ENCODE measurements at regions not wholly inside any gene's neighbourhood (a gene's known extent, or its start where the extent isn't known, plus 50 kb on each side); places are given as distances from the start of the nearest gene placed in this dataset.

- H3K4me1 ChIP-seq (ENCODE audit: control insufficient read depth, insufficient read depth, low read length) = no peaks in the 10 kb centered on the region
- no peak overlapping the region for H3K27ac ChIP-seq (ENCODE audit: low read length)
- no peaks in the 10 kb centered on the region for H3K9me3 ChIP-seq (ENCODE audit: control insufficient read depth in 2 of 2, low read length in 2 of 2)
- no peaks in the 10 kb centered on the region for H3K36me3 ChIP-seq (ENCODE audit: control insufficient read depth in 2 of 2, insufficient read depth in 2 of 2, low read length in 2 of 2)
- no peak overlapping the region for H3K4me3 ChIP-seq (ENCODE audit: low read length in 2 of 2)
- H3K9ac ChIP-seq (ENCODE audit: low read length in 2 of 2) = no peak overlapping the region
- no peaks in the 10 kb centered on the region for H3K27me3 ChIP-seq (ENCODE audit: control insufficient read depth in 1 of 2, insufficient read depth in 2 of 2, low read length in 2 of 2)
Measured at GRCh38 chr16:74232806-74233465, 63.7 kb upstream of the PSMD7 start.

- H3K27ac ChIP-seq (ENCODE audit: low read length) = no peak overlapping the region
- no peak overlapping the region for H3K9ac ChIP-seq (ENCODE audit: low read length in 2 of 2)
- H3K4me1 ChIP-seq (ENCODE audit: control insufficient read depth, insufficient read depth, low read length) = no peaks in the 10 kb centered on the region
- H3K27me3 ChIP-seq (ENCODE audit: control insufficient read depth in 1 of 2, insufficient read depth in 2 of 2, low read length in 2 of 2) = no peaks in the 10 kb centered on the region
- H3K9me3 ChIP-seq (ENCODE audit: control insufficient read depth in 2 of 2, low read length in 2 of 2) = no peaks in the 10 kb centered on the region
- H3K36me3 ChIP-seq (ENCODE audit: control insufficient read depth in 2 of 2, insufficient read depth in 2 of 2, low read length in 2 of 2) = no peaks in the 10 kb centered on the region
- H3K4me3 ChIP-seq (ENCODE audit: low read length in 2 of 2) = no peak overlapping the region
Measured at GRCh38 chr16:74230126-74230525, 66.5 kb upstream of the PSMD7 start.

GRCh38 chr16:74226338-74226954, 70.2 kb upstream of the PSMD7 start:
- Histone ChIP-seq H3K9ac (ENCODE audit: low read length in 2 of 2) (no peak overlapping the region), H3K4me3 (ENCODE audit: low read length in 2 of 2) (no peak overlapping the region), H3K36me3 (ENCODE audit: control insufficient read depth in 2 of 2, insufficient read depth in 2 of 2, low read length in 2 of 2) (no peaks in the 10 kb centered on the region), H3K27me3 (ENCODE audit: control insufficient read depth in 1 of 2, insufficient read depth in 2 of 2, low read length in 2 of 2) (no peaks in the 10 kb centered on the region), H3K9me3 (ENCODE audit: control insufficient read depth in 2 of 2, low read length in 2 of 2) (no peaks in the 10 kb centered on the region), H3K27ac (ENCODE audit: low read length) (no peak overlapping the region), H3K4me1 (ENCODE audit: control insufficient read depth, insufficient read depth, low read length) (no peaks in the 10 kb centered on the region)

DNA sequence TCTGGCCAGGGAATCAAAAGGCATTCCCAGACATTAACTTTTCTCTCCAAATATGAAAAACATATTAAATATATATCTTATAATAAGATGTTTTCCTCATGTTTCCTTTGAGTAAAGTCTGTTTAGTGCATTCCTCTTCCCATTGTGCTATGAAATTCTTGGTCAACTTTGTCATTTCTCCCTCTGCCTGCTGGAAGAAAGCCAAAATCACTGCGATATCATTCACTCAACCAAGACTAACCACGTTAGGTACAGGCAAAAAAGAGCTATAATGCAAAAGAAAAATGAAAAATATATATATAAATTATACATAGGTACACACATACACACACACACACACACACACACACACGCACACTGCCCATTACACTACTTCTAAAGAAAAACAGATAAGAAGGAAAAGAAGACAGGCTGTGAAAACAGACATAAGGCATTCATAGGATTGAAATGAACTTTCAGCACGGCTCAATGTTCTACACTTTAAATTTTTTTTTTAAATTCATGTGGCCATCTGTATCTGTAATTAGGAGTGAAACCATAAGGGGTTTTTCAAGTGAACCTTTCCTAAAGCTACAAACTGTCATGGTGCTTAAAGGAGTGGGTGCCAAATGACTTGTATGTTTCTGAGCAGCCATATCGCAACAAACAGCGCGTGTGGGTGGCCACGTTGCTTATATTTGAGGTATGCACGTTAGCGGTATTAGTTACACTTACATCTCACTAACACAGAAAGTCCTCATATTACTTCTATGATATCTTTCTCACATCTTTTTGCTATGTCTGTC, 71.6 kb upstream of the PSMD7 start:
- no peak overlapping the region for H3K4me3 ChIP-seq (ENCODE audit: low read length in 2 of 2)
- H3K27me3 ChIP-seq (ENCODE audit: control insufficient read depth in 1 of 2, insufficient read depth in 2 of 2, low read length in 2 of 2) = no peaks in the 10 kb centered on the region
- no peaks in the 10 kb centered on the region for H3K9me3 ChIP-seq (ENCODE audit: control insufficient read depth in 2 of 2, low read length in 2 of 2)
- no peak overlapping the region for H3K27ac ChIP-seq (ENCODE audit: low read length)
- H3K9ac ChIP-seq (ENCODE audit: low read length in 2 of 2) = no peak overlapping the region
- no peaks in the 10 kb centered on the region for H3K4me1 ChIP-seq (ENCODE audit: control insufficient read depth, insufficient read depth, low read length)
- H3K36me3 ChIP-seq (ENCODE audit: control insufficient read depth in 2 of 2, insufficient read depth in 2 of 2, low read length in 2 of 2) = no peaks in the 10 kb centered on the region

GRCh38 chr16:74221828-74222227, 74.8 kb upstream of the PSMD7 start:
- no peak overlapping the region for H3K9ac ChIP-seq (ENCODE audit: low read length in 2 of 2)
- no peaks in the 10 kb centered on the region for H3K27me3 ChIP-seq (ENCODE audit: control insufficient read depth in 1 of 2, insufficient read depth in 2 of 2, low read length in 2 of 2)
- H3K9me3 ChIP-seq (ENCODE audit: control insufficient read depth in 2 of 2, low read length in 2 of 2) = no peaks in the 10 kb centered on the region
- H3K27ac ChIP-seq (ENCODE audit: low read length) = no peak overlapping the region
- H3K4me1 ChIP-seq (ENCODE audit: control insufficient read depth, insufficient read depth, low read length) = no peaks in the 10 kb centered on the region
- no peak overlapping the region for H3K4me3 ChIP-seq (ENCODE audit: low read length in 2 of 2)
- H3K36me3 ChIP-seq (ENCODE audit: control insufficient read depth in 2 of 2, insufficient read depth in 2 of 2, low read length in 2 of 2) = no peaks in the 10 kb centered on the region

DNA sequence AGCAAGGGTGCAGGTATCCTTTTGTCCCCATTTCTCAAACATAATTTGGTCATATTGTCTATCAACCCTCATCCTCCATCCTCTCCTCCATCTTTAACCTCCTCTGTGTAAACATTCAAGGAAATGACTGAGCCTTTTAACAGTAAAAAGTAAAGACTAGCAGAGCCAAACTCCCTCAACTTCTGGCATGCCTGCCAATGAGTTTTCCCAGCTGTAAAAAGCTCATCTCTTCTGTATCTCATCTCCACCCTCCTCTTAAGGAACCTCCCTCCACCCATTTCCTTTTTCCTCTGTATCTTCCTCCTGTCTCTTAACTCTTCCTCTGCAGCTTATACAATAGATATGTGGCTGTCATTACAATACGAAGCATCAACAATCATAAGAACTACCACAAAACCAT, 76.9 kb upstream of the PSMD7 start:
- Histone ChIP-seq H3K4me3 (ENCODE audit: low read length in 2 of 2) (no peak overlapping the region), H3K4me1 (ENCODE audit: control insufficient read depth, insufficient read depth, low read length) (no peaks in the 10 kb centered on the region), H3K27ac (ENCODE audit: low read length) (no peak overlapping the region), H3K27me3 (ENCODE audit: control insufficient read depth in 1 of 2, insufficient read depth in 2 of 2, low read length in 2 of 2) (no peaks in the 10 kb centered on the region), H3K9me3 (ENCODE audit: control insufficient read depth in 2 of 2, low read length in 2 of 2) (no peaks in the 10 kb centered on the region), H3K9ac (ENCODE audit: low read length in 2 of 2) (no peak overlapping the region), H3K36me3 (ENCODE audit: control insufficient read depth in 2 of 2, insufficient read depth in 2 of 2, low read length in 2 of 2) (no peaks in the 10 kb centered on the region)

DNA sequence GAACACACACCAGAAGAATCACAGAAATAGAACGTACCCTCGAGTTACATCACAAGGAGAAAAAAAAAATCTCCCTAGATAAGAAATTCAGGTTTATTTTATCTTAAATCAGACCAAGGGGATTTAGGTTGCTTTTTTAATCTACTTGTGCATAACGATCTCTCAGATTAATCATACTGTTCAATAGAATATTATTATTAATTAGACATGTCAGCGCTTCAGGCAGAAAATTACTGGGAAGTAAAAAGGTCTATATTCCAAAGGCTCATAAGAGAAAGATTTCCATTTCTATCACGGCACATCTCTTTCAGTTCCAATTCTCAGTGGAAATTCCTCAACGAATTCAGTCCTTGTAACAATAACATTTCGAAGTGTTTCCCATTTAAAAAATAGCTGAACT, 77.7 kb upstream of the PSMD7 start:
- H3K4me1 ChIP-seq (ENCODE audit: control insufficient read depth, insufficient read depth, low read length) = no peaks in the 10 kb centered on the region
- no peak overlapping the region for H3K9ac ChIP-seq (ENCODE audit: low read length in 2 of 2)
- H3K4me3 ChIP-seq (ENCODE audit: low read length in 2 of 2) = no peak overlapping the region
- H3K27ac ChIP-seq (ENCODE audit: low read length) = no peak overlapping the region
- no peaks in the 10 kb centered on the region for H3K27me3 ChIP-seq (ENCODE audit: control insufficient read depth in 1 of 2, insufficient read depth in 2 of 2, low read length in 2 of 2)
- no peaks in the 10 kb centered on the region for H3K9me3 ChIP-seq (ENCODE audit: control insufficient read depth in 2 of 2, low read length in 2 of 2)
- H3K36me3 ChIP-seq (ENCODE audit: control insufficient read depth in 2 of 2, insufficient read depth in 2 of 2, low read length in 2 of 2) = no peaks in the 10 kb centered on the region

DNA sequence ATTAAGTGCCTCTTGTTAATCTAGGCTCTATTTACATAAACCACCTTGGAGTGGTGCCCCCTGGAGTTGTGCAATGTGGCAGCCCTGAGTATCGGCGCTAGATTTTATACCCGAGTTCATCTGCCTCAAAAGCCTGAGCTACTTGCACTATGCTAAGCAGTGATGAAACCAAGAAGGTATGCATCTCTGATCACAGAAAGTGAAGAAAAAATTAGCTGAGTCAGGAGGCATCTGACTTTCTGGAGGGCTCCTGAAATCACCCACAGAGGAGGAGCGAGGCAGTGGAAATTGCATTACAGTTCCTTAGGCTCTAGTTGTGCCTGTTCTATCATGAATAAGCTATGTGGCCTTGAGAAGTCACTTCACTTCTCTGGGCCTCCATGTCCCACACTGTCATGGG, 80.3 kb upstream of the PSMD7 start:
- Histone ChIP-seq H3K4me3 (ENCODE audit: low read length in 2 of 2) (no peak overlapping the region), H3K4me1 (ENCODE audit: control insufficient read depth, insufficient read depth, low read length) (no peaks in the 10 kb centered on the region), H3K27ac (ENCODE audit: low read length) (no peak overlapping the region), H3K9me3 (ENCODE audit: control insufficient read depth in 2 of 2, low read length in 2 of 2) (no peaks in the 10 kb centered on the region), H3K9ac (ENCODE audit: low read length in 2 of 2) (no peak overlapping the region), H3K36me3 (ENCODE audit: control insufficient read depth in 2 of 2, insufficient read depth in 2 of 2, low read length in 2 of 2) (no peaks in the 10 kb centered on the region), H3K27me3 (ENCODE audit: control insufficient read depth in 1 of 2, insufficient read depth in 2 of 2, low read length in 2 of 2) (no peaks in the 10 kb centered on the region)

DNA sequence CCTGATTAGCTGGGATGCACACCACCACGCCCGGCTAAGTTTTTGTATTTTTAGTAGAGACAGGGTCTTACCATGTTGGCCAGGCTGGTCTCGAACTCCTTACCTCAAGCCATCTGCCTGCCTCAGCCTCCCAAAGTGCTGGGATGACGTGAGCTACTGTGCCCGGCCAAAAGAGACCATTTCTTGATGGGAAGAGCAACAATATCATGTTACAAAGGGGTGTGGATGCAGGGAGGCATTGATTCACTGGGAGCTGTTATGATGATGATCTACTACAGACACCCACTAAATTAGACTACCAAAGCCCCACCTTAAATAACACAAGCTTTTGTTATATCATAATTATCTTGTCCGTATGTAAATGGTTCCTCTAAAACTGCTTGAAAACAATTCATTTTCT, 81.4 kb upstream of the PSMD7 start:
- no peak overlapping the region for H3K27ac ChIP-seq (ENCODE audit: low read length)
- H3K4me1 ChIP-seq (ENCODE audit: control insufficient read depth, insufficient read depth, low read length) = no peaks in the 10 kb centered on the region
- H3K36me3 ChIP-seq (ENCODE audit: control insufficient read depth in 2 of 2, insufficient read depth in 2 of 2, low read length in 2 of 2) = no peaks in the 10 kb centered on the region
- H3K9ac ChIP-seq (ENCODE audit: low read length in 2 of 2) = no peak overlapping the region
- H3K4me3 ChIP-seq (ENCODE audit: low read length in 2 of 2) = no peak overlapping the region
- no peaks in the 10 kb centered on the region for H3K27me3 ChIP-seq (ENCODE audit: control insufficient read depth in 1 of 2, insufficient read depth in 2 of 2, low read length in 2 of 2)
- no peaks in the 10 kb centered on the region for H3K9me3 ChIP-seq (ENCODE audit: control insufficient read depth in 2 of 2, low read length in 2 of 2)

- Histone ChIP-seq H3K4me1 (ENCODE audit: control insufficient read depth, insufficient read depth, low read length) (no peaks in the 10 kb centered on the region), H3K4me3 (ENCODE audit: low read length in 2 of 2) (no peak overlapping the region), H3K9me3 (ENCODE audit: control insufficient read depth in 2 of 2, low read length in 2 of 2) (no peaks in the 10 kb centered on the region), H3K9ac (ENCODE audit: low read length in 2 of 2) (no peak overlapping the region), H3K27me3 (ENCODE audit: control insufficient read depth in 1 of 2, insufficient read depth in 2 of 2, low read length in 2 of 2) (no peaks in the 10 kb centered on the region), H3K27ac (ENCODE audit: low read length) (no peak overlapping the region), H3K36me3 (ENCODE audit: control insufficient read depth in 2 of 2, insufficient read depth in 2 of 2, low read length in 2 of 2) (no peaks in the 10 kb centered on the region)
Measured at GRCh38 chr16:74213372-74213771, 83.2 kb upstream of the PSMD7 start.

- Histone ChIP-seq H3K9me3 (ENCODE audit: control insufficient read depth in 2 of 2, low read length in 2 of 2) (no peaks in the 10 kb centered on the region), H3K4me1 (ENCODE audit: control insufficient read depth, insufficient read depth, low read length) (no peaks in the 10 kb centered on the region), H3K9ac (ENCODE audit: low read length in 2 of 2) (no peak overlapping the region), H3K27ac (ENCODE audit: low read length) (no peak overlapping the region), H3K36me3 (ENCODE audit: control insufficient read depth in 2 of 2, insufficient read depth in 2 of 2, low read length in 2 of 2) (no peaks in the 10 kb centered on the region), H3K27me3 (ENCODE audit: control insufficient read depth in 1 of 2, insufficient read depth in 2 of 2, low read length in 2 of 2) (no peaks in the 10 kb centered on the region), H3K4me3 (ENCODE audit: low read length in 2 of 2) (no peak overlapping the region)
Measured at GRCh38 chr16:74210245-74210644, 86.4 kb upstream of the PSMD7 start.

Measured in stomach smooth muscle (tissue), 2 donors.